ENCODE measurements at regions not wholly inside any gene's neighbourhood (a gene's known extent, or its start where the extent isn't known, plus 50 kb on each side); places are given as distances from the start of the nearest gene placed in this dataset.
"Not testable (repeated sequence)": the region's sequence is repeated elsewhere in the genome, so short reads cannot be mapped to it uniquely, and the experiment has no call there.

GRCh38 chr2:89537862-89538261 is 846.4 kb downstream of the RPIA start:
- TF ChIP-seq CTCF (conservative IDR thresholded peaks at IDR 0.05); EZH2 (IDR thresholded peaks at IDR 0.05; ENCODE audit: low read depth): not testable (repeated sequence)
